H1 (cell line): ENCODE measurements at regions not wholly inside any gene's neighbourhood (a gene's known extent, or its start where the extent isn't known, plus 50 kb on each side); places are given as distances from the start of the nearest gene placed in this dataset.

ENCODE experiments used
- CTCF ChIA-PET: fragments of 300-600 bp; sonication (Branson Sonifier 250); formaldehyde crosslinking; loops from one replicate; lab custom pipeline; 2021; ENCODE audit not compliant: partially characterized antibody; lab: Charles Lee
- POLR2A ChIA-PET: fragments of 300-600 bp; sonication (Branson Sonifier 250); formaldehyde crosslinking; loops from one replicate; lab custom pipeline; 2021; ENCODE audit warnings: inconsistent platforms; ENCODE audit not compliant: partially characterized antibody; lab: Charles Lee
- DNase-seq, 2 experiments: peaks; one replicate each; pipeline versions ENCODE4 v3.0.0 to v3.0.0-alpha.2; 2010 to 2022; ENCODE audit warnings: low spot score in 2 of 2, low read depth in 1 of 2, mixed read lengths in 1 of 2
- FAIRE-seq: peaks from 2 replicates; lab custom pipeline; 2011; peaks lifted over from hg19 to GRCh38; lab: Jason Lieb, UNC
- H2AFZ ChIP-seq: 2 replicates; pipeline ENCODE4 v1.8.1; 2012; ENCODE audit warnings: low read length, inconsistent platforms
- H2AK5ac ChIP-seq: 2 replicates; pipeline ENCODE4 v1.6.1; 2013; ENCODE audit warnings: low read depth, low read length
- H2BK120ac ChIP-seq: replicated peaks from 2 replicates; pipeline ENCODE3; 2013; ENCODE audit warnings: low read depth, low read length, inconsistent platforms
- H2BK12ac ChIP-seq: 2 replicates; pipeline ENCODE4 v1.6.1; 2013; ENCODE audit warnings: low read depth, low read length
- H2BK15ac ChIP-seq: 2 replicates; pipeline ENCODE4 v1.6.1; 2013; ENCODE audit warnings: low read length
- H2BK20ac ChIP-seq: 2 replicates; pipeline ENCODE4 v1.6.1; 2013; ENCODE audit warnings: low read length
- H2BK5ac ChIP-seq: 2 replicates; pipeline ENCODE4 v1.6.1; 2013; ENCODE audit warnings: low read depth, low read length
- H3K14ac ChIP-seq: 2 replicates; pipeline ENCODE4 v1.6.1; 2013; ENCODE audit warnings: inconsistent platforms; ENCODE audit not compliant: insufficient read length
- H3K18ac ChIP-seq: 2 replicates; pipeline ENCODE4 v1.6.1; 2013; ENCODE audit warnings: low read length; ENCODE audit errors: extremely low read depth
- H3K23ac ChIP-seq: 2 replicates; pipeline ENCODE4 v1.6.1; 2013; ENCODE audit warnings: inconsistent platforms; ENCODE audit not compliant: insufficient read length
- H3K23me2 ChIP-seq: 2 replicates; pipeline ENCODE4 v1.6.1; 2013; ENCODE audit warnings: low read depth, low read length
- H3K27ac ChIP-seq: 2 replicates; pipeline ENCODE4 v1.6.1; 2011; ENCODE audit warnings: low read depth, low read length, inconsistent platforms
- H3K27me3 ChIP-seq, 4 experiments: replicated peaks in 1 of 4; 1 replicate in 1 of 4; 2 replicates in 3 of 4; pipeline versions ENCODE4 v1.6.1 to v1.8.1; 2011 to 2013; ENCODE audit warnings: low read length in 3 of 4, mild to moderate bottlenecking in 3 of 4, inconsistent platforms in 2 of 4, mixed read lengths in 2 of 4, moderate library complexity in 1 of 4; ENCODE audit not compliant: control insufficient read depth in 3 of 4, insufficient read depth in 3 of 4; ENCODE audit errors: extremely low read depth in 1 of 4
- H3K36me3 ChIP-seq, 4 experiments: 2 replicates each; pipeline versions ENCODE4 v1.6.1 to v1.8.1; 2011 to 2013; ENCODE audit warnings: mild to moderate bottlenecking in 4 of 4, low read length in 3 of 4, moderate library complexity in 2 of 4, control low read depth in 1 of 4, inconsistent platforms in 1 of 4; ENCODE audit not compliant: insufficient read depth in 4 of 4, control insufficient read depth in 2 of 4
- H3K4ac ChIP-seq: replicated peaks from 2 replicates; pipeline ENCODE3; 2013; ENCODE audit warnings: low read length, low read depth, mixed read lengths, inconsistent platforms; ENCODE audit not compliant: insufficient read length
- H3K4me1 ChIP-seq, 4 experiments: replicated peaks in 1 of 4; 1 replicate in 1 of 4; 2 replicates in 3 of 4; pipeline versions ENCODE4 v1.6.1 to v1.8.1; 2011 to 2013; ENCODE audit warnings: low read length in 3 of 4, inconsistent platforms in 2 of 4, mixed read lengths in 1 of 4; ENCODE audit not compliant: insufficient read depth in 4 of 4, control insufficient read depth in 3 of 4
- H3K4me2 ChIP-seq, 2 experiments: 2 replicates each; pipeline versions ENCODE4 v1.6.1 to v1.8.1; 2011 to 2013; ENCODE audit warnings: low read depth in 2 of 2, low read length in 2 of 2, control low read depth in 1 of 2, inconsistent platforms in 1 of 2, mild to moderate bottlenecking in 1 of 2; ENCODE audit not compliant: insufficient read depth in 1 of 2
- H3K4me3 ChIP-seq, 4 experiments: fragments of 200-600, 300-600 bp in 1 of 4; sonication (generic), shearing (Covaris generic), sonication (Bioruptor Twin) in 1 of 4; 2 replicates each; pipeline versions ENCODE4 v1.5.1 to v1.8.1; 2011 to 2016; ENCODE audit warnings: low read length in 4 of 4, low read depth in 3 of 4, control low read depth in 2 of 4, inconsistent platforms in 2 of 4, mild to moderate bottlenecking in 2 of 4, mixed read lengths in 1 of 4, moderate library complexity in 1 of 4; ENCODE audit not compliant: insufficient read depth in 2 of 4; ENCODE audit errors: extremely low read depth in 1 of 4
- H3K56ac ChIP-seq: replicated peaks from 2 replicates; pipeline ENCODE3; 2013; ENCODE audit warnings: low read depth, mild to moderate bottlenecking, mixed read lengths, low read length, inconsistent platforms; ENCODE audit not compliant: insufficient read length
- H3K79me1 ChIP-seq: 2 replicates; pipeline ENCODE4 v1.6.1; 2013; ENCODE audit warnings: low read depth, low read length, control low read depth
- H3K79me2 ChIP-seq, 2 experiments: 2 replicates each; pipeline versions ENCODE4 v1.6.1 to v1.8.1; 2012 to 2013; ENCODE audit warnings: low read length in 2 of 2, mild to moderate bottlenecking in 2 of 2, inconsistent platforms in 1 of 2; ENCODE audit not compliant: insufficient read depth in 2 of 2, control insufficient read depth in 1 of 2
- H3K9ac ChIP-seq, 4 experiments: replicated peaks in 1 of 4; 1 replicate in 1 of 4; 2 replicates in 3 of 4; pipeline versions ENCODE4 v1.6.1 to v1.8.1; 2011 to 2013; ENCODE audit warnings: low read depth in 3 of 4, low read length in 3 of 4, control low read depth in 2 of 4, mild to moderate bottlenecking in 2 of 4, moderate library complexity in 2 of 4, inconsistent platforms in 1 of 4; ENCODE audit errors: extremely low read depth in 1 of 4
- H3K9me3 ChIP-seq, 2 experiments: 2 replicates each; pipeline versions ENCODE4 v1.6.1 to v1.8.1; 2012 to 2013; ENCODE audit warnings: mild to moderate bottlenecking in 2 of 2, moderate library complexity in 2 of 2, control low read depth in 1 of 2, inconsistent platforms in 1 of 2, low read depth in 1 of 2, low read length in 1 of 2, mixed read lengths in 1 of 2; ENCODE audit not compliant: insufficient read depth in 2 of 2
- H4K20me1 ChIP-seq, 2 experiments: replicated peaks in 1 of 2; 2 replicates each; pipeline versions ENCODE3 to v1.8.1; 2011 to 2013; ENCODE audit warnings: inconsistent platforms in 2 of 2, low read length in 2 of 2, mild to moderate bottlenecking in 1 of 2; ENCODE audit not compliant: insufficient read depth in 2 of 2, control insufficient read depth in 1 of 2
- H4K5ac ChIP-seq: 2 replicates; pipeline ENCODE4 v1.6.1; 2013; ENCODE audit warnings: low read length, low read depth, mixed read lengths, inconsistent platforms; ENCODE audit not compliant: insufficient read length
- H4K8ac ChIP-seq: 2 replicates; pipeline ENCODE4 v1.8.0; 2013; ENCODE audit warnings: mild to moderate bottlenecking, moderate library complexity, low read length, inconsistent platforms; ENCODE audit not compliant: insufficient read depth; ENCODE audit errors: extremely low read depth
- H4K91ac ChIP-seq: replicated peaks from 2 replicates; pipeline ENCODE3; 2013; ENCODE audit warnings: low read length, mixed read lengths, inconsistent platforms; ENCODE audit not compliant: insufficient read length
- ASH2L ChIP-seq: fragments of 200-600, 300-600 bp; sonication (generic); IDR thresholded peaks from one replicate; pipeline ENCODE4 v1.7.1; 2017; ENCODE audit warnings: low read length
- CBX5 ChIP-seq: fragments of 300-800, 300-1000 bp; sonication (generic); IDR thresholded peaks from 2 replicates; pipeline ENCODE4 v1.7.1; 2016; ENCODE audit warnings: antibody characterized with exemption, low read length, low read depth
- CHD2 ChIP-seq: IDR thresholded peaks from 2 replicates; pipeline ENCODE4 v1.6.1; 2012; ENCODE audit warnings: low read length, improper control_type of control experiment
- CTBP2 ChIP-seq: IDR thresholded peaks from 2 replicates; pipeline ENCODE4 v1.7.0; 2011; ENCODE audit warnings: borderline replicate concordance, mild to moderate bottlenecking, moderate library complexity, mixed read lengths, low read length; ENCODE audit not compliant: insufficient read depth, insufficient read length
- FOSL1 ChIP-seq: IDR thresholded peaks from 2 replicates; pipeline ENCODE4 v1.6.1; 2011; ENCODE audit warnings: mild to moderate bottlenecking, low read depth, low read length, moderate library complexity; ENCODE audit not compliant: insufficient read depth
- GABPA ChIP-seq: IDR thresholded peaks from 2 replicates; pipeline ENCODE4 v1.6.1; 2011; ENCODE audit warnings: mild to moderate bottlenecking, low read length, moderate library complexity, borderline replicate concordance; ENCODE audit not compliant: insufficient read depth
- HDAC6 ChIP-seq: IDR thresholded peaks from one replicate; pipeline ENCODE4 v1.7.1; 2012; ENCODE audit warnings: low read depth, mild to moderate bottlenecking, inconsistent platforms, low read length, moderate library complexity
- JUND ChIP-seq: IDR thresholded peaks from 2 replicates; pipeline ENCODE4 v1.6.1; 2011; ENCODE audit warnings: mild to moderate bottlenecking, improper control_type of control experiment, low read length
- RBBP5 ChIP-seq: IDR thresholded peaks from 2 replicates; pipeline ENCODE4 v1.7.1; 2012; ENCODE audit warnings: low read depth, mild to moderate bottlenecking, inconsistent platforms, low read length, moderate library complexity, borderline replicate concordance
- SIX5 ChIP-seq: IDR thresholded peaks from 2 replicates; pipeline ENCODE4 v1.6.1; 2011; ENCODE audit warnings: mild to moderate bottlenecking, low read depth, low read length
- SP1 ChIP-seq: IDR thresholded peaks from 2 replicates; pipeline ENCODE4 v1.6.1; 2011; ENCODE audit warnings: low read depth, low read length
- SUZ12 ChIP-seq: fragments of 200-600 bp; sonication (generic); IDR thresholded peaks from 2 replicates; pipeline ENCODE4 v1.6.1; 2012; ENCODE audit warnings: mild to moderate bottlenecking, inconsistent platforms, low read length, moderate library complexity, mixed read lengths
- ZNF274 ChIP-seq: IDR thresholded peaks from 2 replicates; pipeline ENCODE4 v1.7.0; 2012; ENCODE audit warnings: low read length, borderline replicate concordance; ENCODE audit errors: extremely low read depth
- WGBS, 2 experiments: shearing (Covaris generic) in 1 of 2; methylation state at CpG; one replicate each; pipeline versions ENCODE4 v1.1.6 to v1.1.7; 2013 to 2015; ENCODE audit warnings: low lambda C conversion rate in 2 of 2, mixed read lengths in 2 of 2, inconsistent platforms in 1 of 2, low coverage in 1 of 2, missing lambda C conversion rate in 1 of 2; ENCODE audit not compliant: insufficient replicate concordance in 2 of 2, insufficient coverage in 1 of 2, insufficient read length in 1 of 2; ENCODE audit errors: extremely low coverage in 1 of 2, missing lambda C conversion rate in 1 of 2; 5-methylcytosine and 5-hydroxymethylcytosine counted together
- TF ChIP-seq, protein P1 (sequence below): IDR thresholded peaks from 2 replicates; pipeline ENCODE4 v1.6.1; 2012; ENCODE audit warnings: inconsistent platforms
- TF ChIP-seq, protein P2 (sequence below): IDR thresholded peaks from 2 replicates; pipeline ENCODE4 v1.6.1; 2011; ENCODE audit warnings: low read length, improper control_type of control experiment

DNA sequence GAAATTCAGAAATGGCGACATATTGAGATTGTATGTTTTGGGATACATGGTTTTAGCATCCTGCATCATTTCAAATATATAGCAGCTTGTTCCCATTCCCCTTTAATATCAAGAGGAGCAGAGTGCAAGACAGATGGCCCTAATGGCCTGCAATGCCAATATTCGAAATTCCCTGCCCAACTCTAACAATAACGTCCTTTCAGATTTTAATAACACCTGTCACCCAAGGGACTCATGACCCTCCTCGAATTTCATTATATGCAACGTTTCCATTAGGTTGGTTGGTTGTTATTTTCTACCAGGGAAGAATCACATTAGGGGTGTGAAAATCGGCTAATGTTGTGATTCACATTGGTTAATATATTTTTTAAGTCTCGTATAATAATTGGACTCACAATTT lies 170.0 kb downstream of the TNFSF13B start:
- Histone ChIP-seq H3K4me1 (no peaks in the 10 kb centered on the region; a peak in 1 of 7 replicates), H3K23ac (no peak overlapping the region), H2BK12ac (no peak overlapping the region), H2BK120ac (no peak overlapping the region), H3K4me3 (no peak overlapping the region), H3K9me3 (no peaks in the 10 kb centered on the region), H3K36me3 (no peaks in the 10 kb centered on the region), H2AK5ac (no peak overlapping the region), H3K79me2 (no peaks in the 10 kb centered on the region), H4K8ac (no peak overlapping the region), H3K4ac (no peak overlapping the region), H3K27ac (no peak overlapping the region), H3K14ac (no peak overlapping the region), H3K23me2 (no peaks in the 10 kb centered on the region), H3K56ac (no peak overlapping the region), H3K9ac (no peak overlapping the region), H4K91ac (no peak overlapping the region), H4K5ac (no peak overlapping the region), H2AFZ (no peak overlapping the region), H2BK5ac (no peak overlapping the region), H4K20me1 (no peaks in the 10 kb centered on the region), H3K18ac (no peak overlapping the region), H3K79me1 (no peaks in the 10 kb centered on the region), H2BK20ac (no peak overlapping the region), H3K27me3 (no peaks in the 10 kb centered on the region), H2BK15ac (no peak overlapping the region), H3K4me2 (no peak overlapping the region)
- FAIRE-seq: no peak
- no peak for DNase-seq
- POLR2A ChIA-PET: no interaction called here
- CTCF ChIA-PET: no interaction called here
- 77% methylated on average over 7 of the region's 7 CpGs; no CpG with 5 or more reads in 1 of the 2 experiments for WGBS, 2 experiments
- TF ChIP-seq HDAC6 (no peak), GABPA (no peak), FOSL1 (no peak), CTBP2 (no peak), ZNF274 (no peak), CHD2 (no peak), ASH2L (no peak), RBBP5 (no peak), JUND (no peak), SP1 (no peak), SIX5 (no peak), CBX5 (no peak), SUZ12 (no peak)
- TF ChIP-seq, protein P1, sequence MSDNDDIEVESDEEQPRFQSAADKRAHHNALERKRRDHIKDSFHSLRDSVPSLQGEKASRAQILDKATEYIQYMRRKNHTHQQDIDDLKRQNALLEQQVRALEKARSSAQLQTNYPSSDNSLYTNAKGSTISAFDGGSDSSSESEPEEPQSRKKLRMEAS: no peak
- TF ChIP-seq, protein P2, sequence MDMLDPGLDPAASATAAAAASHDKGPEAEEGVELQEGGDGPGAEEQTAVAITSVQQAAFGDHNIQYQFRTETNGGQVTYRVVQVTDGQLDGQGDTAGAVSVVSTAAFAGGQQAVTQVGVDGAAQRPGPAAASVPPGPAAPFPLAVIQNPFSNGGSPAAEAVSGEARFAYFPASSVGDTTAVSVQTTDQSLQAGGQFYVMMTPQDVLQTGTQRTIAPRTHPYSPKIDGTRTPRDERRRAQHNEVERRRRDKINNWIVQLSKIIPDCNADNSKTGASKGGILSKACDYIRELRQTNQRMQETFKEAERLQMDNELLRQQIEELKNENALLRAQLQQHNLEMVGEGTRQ: no peak
